HG02642 (cell line): ENCODE measurements at regions not wholly inside any gene's neighbourhood (a gene's known extent, or its start where the extent isn't known, plus 50 kb on each side); places are given as distances from the start of the nearest gene placed in this dataset.

Source experiments
- ATAC-seq: cut with Tn5 transposase; IDR thresholded peaks from one replicate; pipeline ENCODE4 v1.9.1; 2021; ENCODE audit warnings: mild to moderate bottlenecking; ENCODE audit not compliant: unreplicated experiment, poor library complexity

DNA sequence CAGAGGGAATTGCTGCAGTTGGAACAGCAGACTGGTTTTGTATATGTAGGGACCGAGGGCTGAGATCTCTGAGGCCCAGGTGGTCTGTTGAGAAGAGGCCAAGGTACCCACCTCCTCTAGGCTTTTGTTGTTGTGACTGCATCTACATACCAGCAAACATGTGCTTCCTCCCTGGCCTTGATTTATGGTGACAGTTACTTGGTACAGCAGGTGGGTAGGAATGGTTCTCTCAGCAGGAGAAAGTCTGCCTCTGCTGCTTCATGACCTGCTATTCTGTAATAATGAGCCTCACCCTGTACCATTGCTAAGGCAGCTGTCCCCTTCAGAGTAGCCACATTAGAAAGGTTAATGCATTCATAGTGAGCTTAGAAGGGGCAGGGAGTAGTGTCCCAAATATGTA is 196.7 kb upstream of the PELI2 start:
- no peak for ATAC-seq

DNA sequence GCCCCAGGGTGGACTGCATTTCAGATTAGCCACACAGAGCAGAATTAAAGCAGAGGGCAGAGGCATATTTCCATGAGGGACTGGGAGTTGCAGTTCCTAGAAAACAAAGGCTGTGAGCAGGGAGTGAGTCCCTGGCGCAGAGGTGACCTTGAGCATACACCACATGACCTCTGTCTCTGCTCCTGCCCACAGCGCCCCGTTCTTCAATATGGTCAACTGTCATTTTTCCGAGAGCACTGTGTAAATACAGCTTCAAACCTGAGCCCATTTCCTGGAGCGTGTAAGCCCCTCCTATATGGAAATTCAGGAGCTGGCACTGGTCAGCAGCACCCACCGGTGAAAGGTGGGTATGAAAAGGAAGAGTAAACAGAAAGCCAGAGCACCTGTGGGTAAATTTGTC is 192.2 kb upstream of the PELI2 start:
- no peak for ATAC-seq

DNA sequence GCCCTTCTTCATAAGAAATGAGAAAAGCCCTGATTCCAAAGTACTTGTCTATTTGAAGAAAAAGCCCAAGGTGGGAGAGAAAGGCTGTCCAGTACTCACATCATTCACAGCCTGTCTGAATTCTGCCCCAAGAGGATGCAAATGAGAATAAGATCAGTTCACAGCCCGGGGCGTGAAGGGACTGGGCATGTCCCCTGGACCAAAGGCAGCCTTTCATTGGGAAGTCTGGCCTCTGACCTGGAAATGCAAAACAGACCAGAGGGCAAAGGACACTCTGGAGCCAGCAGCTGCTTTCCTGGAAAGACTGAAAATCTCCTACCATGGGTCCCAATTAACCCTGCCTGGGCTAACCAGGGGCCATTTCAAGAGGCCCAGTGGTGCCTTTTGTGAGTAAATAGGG is 191.2 kb upstream of the PELI2 start:
- ATAC-seq: no peak

DNA sequence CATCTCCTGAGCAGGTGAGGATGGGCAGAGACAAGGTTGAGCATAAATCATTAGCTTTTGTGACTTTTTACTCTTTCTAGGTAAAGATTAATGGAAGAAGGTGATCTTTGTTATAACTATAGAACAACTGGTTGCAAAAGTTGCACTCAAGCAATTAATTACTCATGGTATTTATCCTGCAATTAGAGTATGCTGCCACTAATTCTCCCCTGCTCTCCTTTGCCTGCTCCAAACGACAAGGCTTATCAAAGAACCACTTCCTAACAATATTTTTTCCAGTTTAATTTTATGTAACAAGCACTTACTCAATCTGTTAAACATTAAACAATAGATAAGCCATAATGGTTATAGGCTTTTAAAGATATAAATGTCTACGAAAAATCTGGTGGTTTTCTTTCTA is 189.9 kb upstream of the PELI2 start:
- no peak for ATAC-seq

DNA sequence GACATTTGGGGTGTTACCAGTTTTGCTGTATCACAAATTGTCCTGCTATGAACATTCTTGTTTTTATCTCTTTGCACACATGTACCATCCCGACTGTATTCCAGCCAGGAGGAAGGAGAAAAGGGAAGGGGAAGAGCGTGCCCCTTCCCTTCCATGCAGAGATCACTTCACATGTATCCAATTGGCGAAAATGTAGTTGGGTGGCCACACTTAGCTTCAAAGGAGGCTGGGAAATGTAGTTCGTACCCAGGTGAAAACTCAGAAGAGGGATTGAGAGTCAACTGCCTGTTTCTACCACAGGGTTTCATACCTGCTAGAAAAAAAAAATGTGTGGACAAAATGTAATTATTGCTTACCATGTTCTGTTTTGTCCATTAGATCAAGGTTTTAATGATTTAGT is 189.1 kb upstream of the PELI2 start:
- ATAC-seq: no peak

DNA sequence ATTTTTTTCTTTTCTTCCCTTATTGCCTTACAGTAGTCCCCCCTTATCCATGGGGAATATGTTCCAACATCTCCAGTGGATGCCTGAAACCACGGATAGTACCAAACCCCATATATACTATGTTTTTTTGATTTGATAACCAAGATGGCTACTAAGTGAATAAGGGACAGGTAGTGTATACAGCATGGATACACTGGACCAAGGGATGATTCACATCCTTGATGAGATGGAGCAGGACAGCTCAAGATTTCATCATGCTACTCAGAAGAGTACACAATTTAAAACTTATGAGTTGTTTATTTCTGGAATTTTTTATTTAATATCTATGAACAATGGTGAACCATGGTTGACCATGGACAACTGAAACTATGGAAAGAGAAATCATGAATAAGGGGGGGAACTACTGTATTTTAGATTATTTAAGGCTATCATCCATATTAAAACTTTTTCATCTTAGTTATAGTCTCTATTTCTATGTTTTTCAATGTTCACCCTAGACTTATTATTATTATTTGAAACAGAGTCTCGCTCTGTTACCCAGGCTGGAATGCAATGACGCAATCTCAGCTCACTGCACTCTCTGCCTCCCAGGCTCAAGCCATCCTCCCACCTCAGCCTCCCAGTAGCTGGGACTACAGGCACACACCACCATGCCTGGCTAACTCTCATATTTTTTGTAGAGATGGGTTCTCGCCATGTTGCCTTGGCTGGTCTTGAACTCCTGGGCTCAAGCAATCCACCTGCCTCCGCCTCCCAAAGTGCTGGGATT is 188.0 kb upstream of the PELI2 start:
- no peak for ATAC-seq

DNA sequence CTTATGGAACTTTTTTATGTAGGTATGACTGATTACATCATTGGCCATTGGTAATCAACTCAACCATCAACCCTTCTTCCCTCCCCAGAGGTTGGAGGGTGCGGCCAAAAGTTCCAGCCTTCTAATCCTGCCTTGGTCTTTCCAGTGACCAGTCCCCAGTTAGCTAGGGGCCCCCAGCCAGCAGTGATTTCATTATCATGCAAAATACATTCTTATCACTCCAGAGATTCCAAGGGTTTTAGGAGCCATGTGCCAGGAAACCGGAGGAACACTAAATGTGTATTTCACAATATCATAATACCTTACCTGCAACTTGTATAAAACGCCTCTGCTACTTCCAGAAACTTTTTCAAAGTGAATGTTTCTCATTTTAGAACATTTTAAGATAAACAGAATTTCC is 181.5 kb upstream of the PELI2 start:
- no peak for ATAC-seq

DNA sequence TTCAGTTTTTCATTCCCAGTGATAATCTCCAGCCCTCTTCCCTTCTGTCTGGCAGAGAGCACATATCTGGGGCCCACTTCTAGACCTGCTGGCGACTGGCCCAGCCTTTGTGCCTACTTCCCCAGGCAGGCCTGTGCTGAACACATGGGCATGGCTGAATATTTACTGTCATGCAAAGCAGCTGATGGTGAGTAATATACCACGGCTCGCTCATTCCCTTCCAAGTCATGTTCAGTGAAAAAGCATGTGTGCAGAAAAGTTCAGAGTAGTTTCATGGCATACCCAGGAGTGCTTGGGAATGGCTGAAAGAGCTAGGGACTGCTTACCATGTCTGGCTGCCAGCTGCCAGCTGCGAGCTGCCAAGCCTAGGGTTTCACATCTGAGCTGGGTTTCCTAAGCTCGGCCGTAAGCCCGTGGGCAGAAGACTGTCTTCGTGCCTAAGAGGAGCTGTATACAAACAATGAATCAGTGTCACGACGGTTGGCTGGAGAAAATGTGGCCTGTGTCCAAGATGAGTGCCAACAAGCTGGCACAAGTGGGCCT is 179.9 kb upstream of the PELI2 start:
- ATAC-seq: no peak

DNA sequence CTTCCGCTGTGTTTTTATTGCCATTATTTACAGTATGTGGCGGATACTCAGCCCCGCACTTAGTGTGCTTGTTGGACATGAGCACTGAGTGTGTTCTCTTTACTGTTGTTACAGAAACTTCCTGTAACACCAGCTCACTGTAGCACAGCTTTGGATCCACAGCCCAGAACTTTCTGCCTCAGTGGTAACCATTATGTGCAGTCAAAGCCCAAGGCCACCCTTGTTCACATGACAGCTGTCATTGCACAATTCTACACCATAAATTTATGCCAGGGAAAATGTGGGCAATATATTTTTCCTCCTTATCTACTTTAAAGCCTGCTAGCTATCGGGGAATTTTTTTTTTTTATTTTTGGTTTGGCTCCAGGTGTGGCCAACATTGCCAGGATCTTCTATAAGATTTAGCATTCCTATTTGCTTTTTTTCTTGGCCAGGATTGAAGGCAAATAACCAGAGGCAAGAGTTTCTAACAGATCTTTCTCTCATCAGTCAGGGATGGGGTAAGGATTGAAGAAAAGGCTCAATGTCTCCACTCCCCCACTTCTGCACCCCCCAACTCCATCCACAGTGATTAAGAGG is 176.0 kb upstream of the PELI2 start:
- no peak for ATAC-seq

DNA sequence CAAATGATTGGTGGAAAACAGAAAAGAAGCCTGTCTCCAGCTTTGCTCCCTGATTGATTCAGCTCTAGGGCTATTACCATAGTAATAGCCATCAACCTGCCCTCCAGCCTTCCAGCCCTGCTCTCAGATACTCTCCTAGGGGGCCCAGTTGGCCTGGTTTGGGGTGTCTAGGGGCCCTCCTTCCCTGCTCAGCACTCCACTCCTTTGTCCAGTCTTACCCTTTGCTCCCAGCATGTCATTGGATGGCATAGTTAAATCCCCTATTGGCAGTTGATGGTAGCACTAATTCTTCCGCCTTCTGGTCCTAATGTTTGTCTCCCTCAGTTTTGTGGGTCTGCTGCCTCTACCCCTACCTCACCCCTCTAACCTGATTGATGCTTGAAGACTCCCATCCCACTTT is 175.4 kb upstream of the PELI2 start:
- no peak for ATAC-seq

DNA sequence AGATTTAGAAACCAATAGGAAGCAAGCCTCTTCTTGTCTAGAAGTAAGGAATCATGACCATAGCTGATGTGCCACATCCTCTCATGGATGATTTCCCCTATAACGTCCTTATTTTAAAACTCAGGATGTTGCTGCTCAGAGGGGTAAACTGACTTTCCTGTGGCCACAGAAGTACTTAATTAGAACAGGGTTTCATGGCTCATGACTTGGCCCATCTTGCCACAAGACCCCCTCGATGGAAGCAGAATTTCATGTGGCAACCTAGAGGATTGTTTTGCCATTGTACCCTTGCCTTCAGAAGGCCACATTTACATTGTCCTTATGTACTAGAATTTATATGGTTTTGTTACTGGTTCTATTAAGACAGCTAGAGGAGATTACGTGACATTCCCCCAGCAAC is 173.5 kb upstream of the PELI2 start:
- ATAC-seq: no peak

DNA sequence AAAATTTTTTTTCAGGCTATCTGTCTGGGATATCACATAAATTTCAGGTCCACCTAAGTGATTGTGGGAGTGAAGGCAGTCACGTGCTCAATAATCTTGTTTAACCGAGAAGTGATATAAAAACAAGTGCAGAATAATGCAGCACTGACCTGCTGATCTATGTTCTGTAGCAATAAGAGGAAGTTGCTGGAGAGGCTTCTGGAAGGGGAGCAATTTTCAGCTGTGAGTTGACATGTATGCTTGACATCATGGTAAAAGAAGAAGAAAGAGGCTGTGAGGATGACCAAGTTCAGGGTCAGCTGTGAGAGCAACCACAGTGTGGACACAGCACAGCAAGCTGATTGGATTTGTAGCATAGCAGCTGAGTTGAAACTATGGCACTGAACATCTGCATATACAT is 172.0 kb upstream of the PELI2 start:
- no peak for ATAC-seq

DNA sequence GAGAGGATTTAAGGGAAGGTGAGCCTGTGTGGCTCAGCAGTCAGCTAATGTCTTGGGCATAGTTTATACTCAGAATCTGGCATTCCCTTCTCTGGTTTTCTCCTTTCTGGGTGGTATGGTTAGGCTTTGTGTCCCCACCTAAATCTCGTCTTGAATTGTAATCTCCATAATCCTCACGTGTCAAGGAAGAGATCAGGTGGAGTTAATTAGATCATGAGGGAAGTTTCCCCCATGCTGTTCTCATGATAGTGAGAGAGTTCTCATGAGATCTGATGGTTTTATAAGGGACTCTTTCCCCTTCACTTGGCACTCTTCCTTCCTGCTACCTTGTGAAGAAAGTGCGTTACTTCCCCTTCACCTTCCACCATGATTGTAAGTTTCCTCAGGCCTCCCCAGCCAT is 169.8 kb upstream of the PELI2 start:
- ATAC-seq: no peak

DNA sequence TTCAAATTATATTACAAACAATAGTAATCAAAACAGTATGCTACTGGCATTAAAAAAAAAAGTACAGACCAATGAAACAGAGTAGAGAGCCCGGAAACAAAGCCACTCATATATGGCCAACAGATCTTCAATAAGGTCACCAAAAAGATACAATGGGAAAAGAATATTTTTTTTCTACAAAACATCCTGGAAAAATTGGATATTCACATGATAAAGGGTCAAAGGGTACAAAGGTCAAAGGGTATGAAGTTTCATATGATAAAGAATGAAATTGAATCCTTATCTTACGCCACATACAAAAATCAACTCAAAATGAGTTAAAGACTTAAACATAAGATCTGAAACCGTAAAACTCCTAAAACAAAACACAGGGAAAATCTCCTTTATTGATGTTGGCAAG is 168.5 kb upstream of the PELI2 start:
- ATAC-seq: no peak

DNA sequence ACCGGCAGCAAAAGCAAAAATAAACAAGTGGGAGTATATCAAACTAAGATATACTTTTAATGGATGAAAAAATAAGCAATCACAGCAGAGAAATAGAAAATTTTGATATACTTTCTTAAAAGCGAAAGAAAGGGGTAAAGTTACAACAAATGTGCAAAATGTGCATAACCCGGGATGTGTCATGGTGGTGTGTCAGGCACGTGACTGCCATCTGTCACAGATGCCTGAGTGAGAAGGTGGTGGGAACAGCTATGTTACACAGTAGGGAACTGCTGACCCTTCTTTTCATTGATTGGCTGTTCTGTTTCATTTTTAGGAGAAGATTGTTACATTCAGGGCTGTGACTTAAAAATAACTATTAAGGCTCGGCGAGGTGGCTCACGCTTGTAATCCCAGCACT is 168.1 kb upstream of the PELI2 start:
- ATAC-seq: no peak

DNA sequence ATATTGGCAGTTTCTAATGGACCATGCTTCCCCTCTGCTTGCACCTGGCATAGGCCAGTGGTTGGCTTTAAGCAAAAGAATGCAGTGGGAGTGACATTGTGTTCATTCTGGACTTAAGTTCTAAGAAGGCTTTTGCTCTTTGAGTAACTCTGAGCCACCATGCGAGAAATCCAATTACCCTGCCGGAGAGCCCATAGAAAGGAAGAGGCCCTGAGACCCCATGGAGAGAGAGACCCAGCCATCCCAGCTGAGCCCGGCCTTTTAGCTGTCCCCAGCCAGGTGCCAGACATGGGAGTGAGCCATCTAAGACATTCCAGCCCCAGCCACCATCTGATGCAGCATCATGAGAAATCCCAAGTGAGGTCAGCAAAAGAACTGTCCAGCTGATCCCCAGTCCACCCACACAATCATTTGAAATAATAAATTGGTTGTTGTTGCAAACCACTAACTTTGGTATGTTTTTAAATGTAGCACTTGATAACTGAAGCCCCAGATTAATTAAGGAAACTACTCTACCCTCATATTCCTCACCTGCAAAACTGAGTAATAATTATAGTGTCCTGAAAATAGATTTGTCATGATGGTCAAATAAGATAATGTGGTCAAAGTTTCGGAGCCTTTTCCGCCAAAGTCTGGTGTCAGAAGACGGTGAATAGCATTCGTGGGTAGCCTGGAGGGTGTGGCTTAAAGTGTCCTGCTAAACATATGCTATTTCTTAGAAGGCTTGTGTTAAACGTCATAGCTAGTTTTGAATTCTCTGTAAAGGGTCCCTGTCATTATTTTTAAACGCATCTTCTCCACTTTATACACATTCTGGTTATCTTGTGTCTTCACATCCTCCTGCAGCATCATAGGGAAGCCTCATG is 166.6 kb upstream of the PELI2 start:
- no peak for ATAC-seq

DNA sequence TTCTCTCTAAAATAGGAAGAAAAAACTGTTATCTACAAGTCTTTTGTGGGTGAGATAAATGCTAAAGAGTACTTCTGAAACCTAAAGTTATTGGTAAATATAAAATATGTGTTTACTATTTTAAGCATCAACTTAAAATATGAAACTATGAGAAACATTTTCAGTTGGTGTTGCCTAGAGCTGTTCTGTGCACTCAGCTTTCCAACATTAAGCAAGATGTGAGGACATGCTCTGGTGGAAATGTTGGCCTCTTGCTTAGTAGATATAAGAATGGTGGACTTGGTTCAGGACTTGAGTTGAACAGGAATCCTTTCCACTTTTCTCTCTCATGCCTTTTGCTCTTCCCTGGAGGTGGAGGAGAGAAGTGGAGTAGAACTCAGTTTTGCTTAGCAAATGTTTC is 164.1 kb upstream of the PELI2 start:
- no peak for ATAC-seq

DNA sequence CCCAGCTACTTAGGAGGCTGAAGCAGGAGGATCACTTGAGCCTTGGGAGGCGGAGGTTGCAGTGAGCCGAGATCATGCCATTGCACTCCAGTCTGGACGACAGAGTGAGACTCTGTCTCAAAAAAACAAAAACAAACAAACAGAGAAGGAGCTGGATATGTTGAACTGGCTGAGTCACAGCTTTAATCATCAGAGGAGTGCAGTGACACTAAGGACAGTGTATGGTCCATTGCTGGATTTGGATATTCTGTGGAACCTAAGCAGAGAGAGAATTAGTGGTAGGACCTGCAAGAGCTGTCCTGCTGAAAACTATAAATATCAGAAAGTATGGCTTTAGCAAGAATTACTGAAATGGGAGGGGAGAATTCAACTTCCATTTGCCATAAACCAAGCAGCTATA is 163.0 kb upstream of the PELI2 start:
- no peak for ATAC-seq

DNA sequence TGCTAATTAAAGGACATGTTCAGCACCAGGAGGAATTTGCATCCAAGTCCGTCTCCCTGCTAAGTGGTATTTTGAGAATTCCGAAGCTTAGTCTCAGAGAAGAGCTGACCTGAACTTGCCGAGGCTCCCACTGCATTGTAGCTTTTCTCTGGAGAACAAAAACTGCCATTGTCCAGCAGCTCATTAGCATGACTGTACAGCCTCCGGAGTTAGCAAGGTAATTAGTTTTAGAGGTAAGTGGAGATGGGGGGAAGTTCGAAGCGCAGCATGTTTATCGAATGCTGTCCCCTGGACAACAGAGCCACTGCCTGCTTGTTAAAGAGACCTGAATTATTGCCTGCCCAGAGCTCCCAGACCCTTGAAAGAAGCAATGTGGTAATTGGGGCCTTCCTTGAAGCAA is 160.3 kb upstream of the PELI2 start:
- no peak for ATAC-seq

DNA sequence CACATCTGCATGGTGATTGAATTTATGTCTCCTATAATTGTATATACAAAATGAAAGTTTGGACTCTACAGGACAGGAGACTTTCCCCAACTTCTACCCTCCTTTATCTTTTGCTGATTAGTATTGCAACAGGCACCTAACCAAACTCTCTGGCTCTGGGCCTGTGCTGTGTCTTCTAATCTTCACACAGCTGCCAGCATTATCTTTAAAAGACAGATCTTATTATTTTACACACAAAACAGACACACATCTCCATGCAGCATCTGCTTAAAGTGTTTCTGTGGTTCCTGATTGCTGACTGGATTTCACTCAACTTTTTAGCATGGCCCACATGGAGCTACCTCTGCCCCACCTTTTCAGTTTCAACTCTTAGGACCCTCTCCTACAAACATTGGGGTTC is 154.9 kb upstream of the PELI2 start:
- ATAC-seq: no peak

DNA sequence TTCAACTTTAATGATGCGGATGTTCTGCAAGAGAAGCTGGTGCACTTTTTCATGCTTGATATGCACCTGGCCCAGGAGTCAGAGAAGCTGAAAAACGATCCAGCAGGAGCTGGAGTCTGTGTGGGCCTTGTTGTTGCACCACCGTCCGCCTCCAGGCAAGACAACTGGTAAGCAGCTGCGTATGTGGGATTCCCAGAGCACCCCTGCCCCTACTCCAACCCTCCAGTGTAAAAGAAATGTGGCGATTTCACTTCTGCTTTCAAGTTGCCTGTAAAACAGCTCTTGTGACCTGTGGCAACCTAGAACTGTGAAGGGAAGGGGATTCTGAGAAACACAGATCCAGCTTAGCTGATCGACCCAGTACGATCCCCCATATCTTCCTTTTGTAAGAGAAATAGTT is 154.1 kb upstream of the PELI2 start:
- ATAC-seq: no peak
